ENCODE measurements at regions not wholly inside any gene's neighbourhood (a gene's known extent, or its start where the extent isn't known, plus 50 kb on each side); places are given as distances from the start of the nearest gene placed in this dataset.

GRCh38 chr2:102078773-102079172 is 63.8 kb upstream of the IL1R1 start:
- intact Hi-C loops (cut with DNase I) = no loop called here
- ATAC-seq = no peak
- no peak for DNase-seq (ENCODE audit: missing footprints)

- intact Hi-C loops (cut with DNase I) = no loop called here
- ATAC-seq (no peak), DNase-seq (ENCODE audit: missing footprints) (no peak)
Observed at GRCh38 chr2:102080451-102081242, 61.9 kb upstream of the IL1R1 start.

GRCh38 chr2:102081243-102081522 is 61.4 kb upstream of the IL1R1 start:
- ATAC-seq (no peak), DNase-seq (ENCODE audit: missing footprints) (no peak)
- intact Hi-C loops (cut with DNase I) = no loop called here

GRCh38 chr2:102081606-102082005 is 60.9 kb upstream of the IL1R1 start:
- intact Hi-C loops (cut with DNase I) = no loop called here
- DNase-seq (ENCODE audit: missing footprints) = no peak
- ATAC-seq = no peak

- ATAC-seq (peak; percentile 69), DNase-seq (ENCODE audit: missing footprints) (no peak)
- intact Hi-C loops (cut with DNase I) = no loop called here
Observed at GRCh38 chr2:102082571-102083392, 59.8 kb upstream of the IL1R1 start.

GRCh38 chr2:102083393-102083703 is 59.2 kb upstream of the IL1R1 start:
- DNase-seq (ENCODE audit: missing footprints) (no peak), ATAC-seq (no peak)
- intact Hi-C loops (cut with DNase I) = no loop called here

GRCh38 chr2:102084651-102085050 is 57.9 kb upstream of the IL1R1 start:
- ATAC-seq (no peak), DNase-seq (ENCODE audit: missing footprints) (no peak)
- intact Hi-C loops (cut with DNase I) = no loop called here

GRCh38 chr2:102085238-102085637 is 57.3 kb upstream of the IL1R1 start:
- intact Hi-C loops (cut with DNase I) = no loop called here
- no peak for DNase-seq (ENCODE audit: missing footprints)
- ATAC-seq = no peak

GRCh38 chr2:102086150-102086872 is 56.2 kb upstream of the IL1R1 start:
- intact Hi-C loops (cut with DNase I) = no loop called here
- no peak for ATAC-seq

GRCh38 chr2:102091121-102091520 is 51.4 kb upstream of the IL1R1 start:
- intact Hi-C loops (cut with DNase I) = no loop called here
- DNase-seq (ENCODE audit: missing footprints) (no peak), ATAC-seq (no peak)

More at GRCh38 chr2:102086150-102086872, 56.2 kb upstream of the IL1R1 start:
- no peak for DNase-seq (ENCODE audit: missing footprints)

- intact Hi-C loops (cut with DNase I) = no loop called here
- DNase-seq (ENCODE audit: missing footprints) (no peak), ATAC-seq (no peak)
Observed at GRCh38 chr2:102091908-102092307, 50.6 kb upstream of the IL1R1 start.

GRCh38 chr2:102092535-102092934 is 50.0 kb upstream of the IL1R1 start:
- no peak for DNase-seq (ENCODE audit: missing footprints)
- intact Hi-C loops (cut with DNase I) = no loop called here
- no peak for ATAC-seq

Measured in Right ventricle myocardium inferior (tissue), 1 donor.